G401 (cell line): ENCODE measurements at regions not wholly inside any gene's neighbourhood (a gene's known extent, or its start where the extent isn't known, plus 50 kb on each side); places are given as distances from the start of the nearest gene placed in this dataset.

Experiments used
- DNase-seq: peaks from one replicate; pipeline ENCODE4 v3.0.0-alpha.2; 2015; ENCODE audit warnings: low spot score
- in situ Hi-C: cut with HindIII; loops from 2 replicates; pipeline ENCODE4 v1.10.0; 2016; ENCODE audit warnings: low sequenced_read_pairs, mixed read lengths

- no peak for DNase-seq
- in situ Hi-C loops = no loop called here
Observed at GRCh38 chr6:100161782-100162365, 167.9 kb upstream of the MCHR2 start.

GRCh38 chr6:100160930-100161329 lies 166.9 kb upstream of the MCHR2 start:
- no peak for DNase-seq
- in situ Hi-C loops = no loop called here

- no peak for DNase-seq
- in situ Hi-C loops = no loop called here
Observed at GRCh38 chr6:100155141-100155540, 161.1 kb upstream of the MCHR2 start.

- in situ Hi-C loops = no loop called here
- no peak for DNase-seq
Observed at GRCh38 chr6:100153636-100154275, 159.7 kb upstream of the MCHR2 start.

- no peak for DNase-seq
- in situ Hi-C loops = no loop called here
Observed at GRCh38 chr6:100152201-100152600, 158.2 kb upstream of the MCHR2 start.

GRCh38 chr6:100144991-100145390 lies 151.0 kb upstream of the MCHR2 start:
- in situ Hi-C loops = no loop called here
- no peak for DNase-seq

GRCh38 chr6:100138346-100139022 lies 144.5 kb upstream of the MCHR2 start:
- in situ Hi-C loops = no loop called here
- DNase-seq = no peak

- no peak for DNase-seq
- in situ Hi-C loops = no loop called here
Observed at GRCh38 chr6:100137759-100138158, 143.7 kb upstream of the MCHR2 start.

- in situ Hi-C loops = no loop called here
- no peak for DNase-seq
Observed at GRCh38 chr6:100136590-100136989, 142.6 kb upstream of the MCHR2 start.

GRCh38 chr6:100135977-100136376 lies 142.0 kb upstream of the MCHR2 start:
- in situ Hi-C loops = no loop called here
- no peak for DNase-seq

- in situ Hi-C loops = no loop called here
Observed at GRCh38 chr6:100134703-100135102, 140.7 kb upstream of the MCHR2 start.

GRCh38 chr6:100134297-100134696 lies 140.3 kb upstream of the MCHR2 start:
- in situ Hi-C loops = no loop called here
- DNase-seq = no peak

More at GRCh38 chr6:100134703-100135102, 140.7 kb upstream of the MCHR2 start:
- DNase-seq = no peak

- in situ Hi-C loops = no loop called here
- DNase-seq = no peak
Observed at GRCh38 chr6:100132005-100132404, 138.0 kb upstream of the MCHR2 start.

- in situ Hi-C loops = no loop called here
- no peak for DNase-seq
Observed at GRCh38 chr6:100130630-100131029, 136.6 kb upstream of the MCHR2 start.

GRCh38 chr6:100126790-100127484 lies 132.9 kb upstream of the MCHR2 start:
- no peak for DNase-seq

GRCh38 chr6:100121854-100122609 lies 128.0 kb upstream of the MCHR2 start:
- no peak for DNase-seq
- in situ Hi-C loops = no loop called here

More at GRCh38 chr6:100126790-100127484, 132.9 kb upstream of the MCHR2 start:
- in situ Hi-C loops = no loop called here

GRCh38 chr6:100119261-100119660 lies 125.2 kb upstream of the MCHR2 start:
- no peak for DNase-seq
- in situ Hi-C loops = loop anchor here (10.0 kb wide), 1 partner anchor 536 kb away; no protein-coding TSS in a partner anchor

GRCh38 chr6:100118301-100118700 lies 124.3 kb upstream of the MCHR2 start:
- in situ Hi-C loops = loop anchor here (10.0 kb wide), 1 partner anchor 536 kb away; no protein-coding TSS in a partner anchor
- DNase-seq = no peak

GRCh38 chr6:100117680-100118079 lies 123.7 kb upstream of the MCHR2 start:
- in situ Hi-C loops = loop anchor here (10.0 kb wide), 1 partner anchor 537 kb away; no protein-coding TSS in a partner anchor
- no peak for DNase-seq
